Colonic mucosa (tissue), 4 donors: ENCODE measurements at regions not wholly inside any gene's neighbourhood (a gene's known extent, or its start where the extent isn't known, plus 50 kb on each side); places are given as distances from the start of the nearest gene placed in this dataset.

Experiments
- DNase-seq: peaks from one replicate; pipeline ENCODE4 v3.0.0-alpha.2; 2020
- H3K27ac ChIP-seq: fragments of 200-600 bp; one replicate; pipeline ENCODE4 v1.8.0; 2021
- H3K27me3 ChIP-seq: fragments of 200-600 bp; one replicate; pipeline ENCODE4 v1.8.0; 2021
- H3K36me3 ChIP-seq: fragments of 200-600 bp; one replicate; pipeline ENCODE4 v1.8.0; 2021
- H3K4me1 ChIP-seq: fragments of 200-600 bp; one replicate; pipeline ENCODE4 v1.8.0; 2021; ENCODE audit warnings: mild to moderate bottlenecking
- H3K4me3 ChIP-seq: fragments of 200-600 bp; one replicate; pipeline ENCODE4 v1.8.0; 2021
- H3K9ac ChIP-seq, 2 donors: one replicate each; pipeline ENCODE4 v1.7.0; 2013; ENCODE audit warnings: control low read depth in 2 of 2, low read depth in 2 of 2, low read length in 2 of 2
- H3K9me3 ChIP-seq: fragments of 200-600 bp; one replicate; pipeline ENCODE4 v1.8.0; 2021
- CTCF ChIP-seq: fragments of 200-600 bp; IDR thresholded peaks from one replicate; pipeline ENCODE4 v1.8.0; 2022; ENCODE audit warnings: antibody characterized with exemption, mild to moderate bottlenecking
- intact Hi-C: fragments of 100-400 bp; cut with DNase I; formaldehyde crosslinking; loops from one replicate; pipeline ENCODE4 v1.14.1; 2022
- donor health status: healthy.
- donor health status: DM: no; HTN: no; CAD: no.
- donor health status: DM: no; HTN: no; CAD: no.

- intact Hi-C loops: no loop called here
- no peaks in the 10 kb centered on the region for H3K4me1 ChIP-seq
- H3K9ac ChIP-seq: no peak overlapping the region
- H3K27me3 ChIP-seq: no peaks in the 10 kb centered on the region
- H3K4me3 ChIP-seq: no peak overlapping the region
- H3K9me3 ChIP-seq: no peaks in the 10 kb centered on the region
- no peak for TF ChIP-seq CTCF
- no peaks in the 10 kb centered on the region for H3K36me3 ChIP-seq
- no peak overlapping the region for H3K27ac ChIP-seq
- no peak for DNase-seq
Observed at GRCh38 chr4:159433337-159433736, 330.5 kb downstream of the RAPGEF2 start.

GRCh38 chr4:159434114-159434870 is 331.4 kb downstream of the RAPGEF2 start:
- H3K9me3 ChIP-seq: no peaks in the 10 kb centered on the region
- no peak overlapping the region for H3K4me3 ChIP-seq
- intact Hi-C loops: no loop called here
- H3K9ac ChIP-seq: no peak overlapping the region
- no peak for DNase-seq
- H3K27me3 ChIP-seq: no peaks in the 10 kb centered on the region
- no peaks in the 10 kb centered on the region for H3K36me3 ChIP-seq
- no peak for TF ChIP-seq CTCF
- no peak overlapping the region for H3K27ac ChIP-seq
- H3K4me1 ChIP-seq: no peaks in the 10 kb centered on the region

DNA sequence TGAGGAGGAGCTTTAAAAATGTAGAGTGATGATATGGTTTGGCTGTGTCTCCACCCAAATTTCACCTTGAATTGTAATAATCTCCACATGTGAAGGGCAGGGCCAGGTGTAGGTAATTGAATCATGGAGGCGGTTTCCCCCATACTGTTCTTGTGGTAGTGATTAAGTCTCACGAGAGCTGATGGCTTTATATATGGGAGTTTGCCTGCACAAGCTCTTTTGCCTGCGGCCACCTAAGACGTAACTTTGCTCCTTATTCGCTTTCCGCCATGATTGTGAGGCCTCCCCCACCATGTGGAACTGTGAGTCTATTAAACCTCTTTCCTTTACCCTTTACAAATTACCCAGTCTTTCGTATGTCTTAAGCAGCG is 332.0 kb downstream of the RAPGEF2 start:
- DNase-seq: no peak
- no peaks in the 10 kb centered on the region for H3K36me3 ChIP-seq
- H3K4me3 ChIP-seq: no peak overlapping the region
- no peak overlapping the region for H3K27ac ChIP-seq
- H3K4me1 ChIP-seq: no peaks in the 10 kb centered on the region
- no peak overlapping the region for H3K9ac ChIP-seq
- no peaks in the 10 kb centered on the region for H3K9me3 ChIP-seq
- H3K27me3 ChIP-seq: no peaks in the 10 kb centered on the region
- intact Hi-C loops: no loop called here
- TF ChIP-seq CTCF: no peak

GRCh38 chr4:159435561-159436023 is 332.7 kb downstream of the RAPGEF2 start:
- Histone ChIP-seq H3K9ac (no peak overlapping the region), H3K27ac (no peak overlapping the region), H3K36me3 (no peaks in the 10 kb centered on the region), H3K27me3 (no peaks in the 10 kb centered on the region), H3K4me3 (no peak overlapping the region), H3K4me1 (no peaks in the 10 kb centered on the region), H3K9me3 (no peaks in the 10 kb centered on the region)
- TF ChIP-seq CTCF: no peak
- intact Hi-C loops: no loop called here
- no peak for DNase-seq

GRCh38 chr4:159443975-159444374 is 341.1 kb downstream of the RAPGEF2 start:
- no peak for TF ChIP-seq CTCF
- Histone ChIP-seq H3K36me3 (no peaks in the 10 kb centered on the region), H3K27me3 (no peaks in the 10 kb centered on the region), H3K4me1 (no peaks in the 10 kb centered on the region), H3K9ac (no peak overlapping the region), H3K27ac (no peak overlapping the region), H3K9me3 (no peaks in the 10 kb centered on the region), H3K4me3 (no peak overlapping the region)
- intact Hi-C loops: loop anchor here (10.0 kb wide), 2 partner anchors 239 to 589 kb away; no protein-coding TSS in a partner anchor
- no peak for DNase-seq
